ENCODE measurements at regions not wholly inside any gene's neighbourhood (a gene's known extent, or its start where the extent isn't known, plus 50 kb on each side); places are given as distances from the start of the nearest gene placed in this dataset.
"Not testable (repeated sequence)": the region's sequence is repeated elsewhere in the genome, so short reads cannot be mapped to it uniquely, and the experiment has no call there.

GRCh38 chr22:27602390-27602789 is 199.2 kb downstream of the MN1 start:
- CTCF ChIA-PET, result no interaction called here
- H3K4me1 Mint-ChIP-seq (ENCODE audit: low read depth), result no peaks in the 10 kb centered on the region
- H3K4me3 Mint-ChIP-seq, result no peak overlapping the region

GRCh38 chr22:27603111-27603799 is 198.3 kb downstream of the MN1 start:
- Mint-ChIP-seq H3K9me3 (no peaks in the 10 kb centered on the region), H3K27me3 (ENCODE audit: low read depth) (peaks cover 6% of the 10 kb centered on the region), H3K27ac (no peak overlapping the region), H3K36me3 (ENCODE audit: low read depth) (no peaks in the 10 kb centered on the region), H3K4me3 (no peak overlapping the region), H3K4me1 (ENCODE audit: low read depth) (no peaks in the 10 kb centered on the region)
- no peak for DNase-seq
- intact Hi-C loops (cut with micrococcal nuclease), result no loop called here
- CTCF ChIA-PET, result no interaction called here

More at GRCh38 chr22:27602390-27602789, 199.2 kb downstream of the MN1 start:
- Mint-ChIP-seq H3K27ac (no peak overlapping the region), H3K36me3 (ENCODE audit: low read depth) (no peaks in the 10 kb centered on the region), H3K27me3 (ENCODE audit: low read depth) (peaks cover 6% of the 10 kb centered on the region), H3K9me3 (no peaks in the 10 kb centered on the region)
- no peak for DNase-seq
- intact Hi-C loops (cut with micrococcal nuclease), result no loop called here

- no peak overlapping the region for H3K4me3 Mint-ChIP-seq
- no peaks in the 10 kb centered on the region for H3K9me3 Mint-ChIP-seq
- CTCF ChIA-PET, result interaction anchor here (0.5 kb wide), 1 partner anchor 72 kb away, joined by 3 read pairs; no protein-coding TSS in a partner anchor
- no peaks in the 10 kb centered on the region for H3K4me1 Mint-ChIP-seq (ENCODE audit: low read depth)
- no peak overlapping the region for H3K27ac Mint-ChIP-seq
- no peak for DNase-seq
- H3K27me3 Mint-ChIP-seq (ENCODE audit: low read depth), result peaks cover 6% of the 10 kb centered on the region
- no peaks in the 10 kb centered on the region for H3K36me3 Mint-ChIP-seq (ENCODE audit: low read depth)
- intact Hi-C loops (cut with micrococcal nuclease), result no loop called here
These were observed 197.8 kb downstream of the MN1 start for GRCh38 chr22:27603800-27604144.

- no peaks in the 10 kb centered on the region for H3K9me3 Mint-ChIP-seq
- CTCF ChIA-PET, result no interaction called here
- H3K27ac Mint-ChIP-seq, result no peak overlapping the region
- intact Hi-C loops (cut with micrococcal nuclease), result no loop called here
- no peaks in the 10 kb centered on the region for H3K36me3 Mint-ChIP-seq (ENCODE audit: low read depth)
- no peak overlapping the region for H3K4me3 Mint-ChIP-seq
- no peak for DNase-seq
- H3K4me1 Mint-ChIP-seq (ENCODE audit: low read depth), result no peaks in the 10 kb centered on the region
- H3K27me3 Mint-ChIP-seq (ENCODE audit: low read depth), result peaks cover 6% of the 10 kb centered on the region
These were observed 196.2 kb downstream of the MN1 start for GRCh38 chr22:27605390-27605789.

GRCh38 chr22:27607750-27608149 is 193.8 kb downstream of the MN1 start:
- intact Hi-C loops (cut with micrococcal nuclease); H3K4me3 Mint-ChIP-seq; H3K9me3 Mint-ChIP-seq; H3K4me1 Mint-ChIP-seq (ENCODE audit: low read depth); CTCF ChIA-PET; H3K36me3 Mint-ChIP-seq (ENCODE audit: low read depth); DNase-seq; H3K27ac Mint-ChIP-seq: not testable (repeated sequence)
- H3K27me3 Mint-ChIP-seq (ENCODE audit: low read depth), result peaks cover 11% of the 10 kb centered on the region

- no peaks in the 10 kb centered on the region for H3K4me1 Mint-ChIP-seq (ENCODE audit: low read depth)
- H3K36me3 Mint-ChIP-seq (ENCODE audit: low read depth), result no peaks in the 10 kb centered on the region
- peaks cover 16% of the 10 kb centered on the region for H3K27me3 Mint-ChIP-seq (ENCODE audit: low read depth)
- intact Hi-C loops (cut with micrococcal nuclease), result no loop called here
- no peak overlapping the region for H3K27ac Mint-ChIP-seq
- DNase-seq, result no peak
- H3K4me3 Mint-ChIP-seq, result no peak overlapping the region
- CTCF ChIA-PET, result no interaction called here
- no peaks in the 10 kb centered on the region for H3K9me3 Mint-ChIP-seq
These were observed 192.1 kb downstream of the MN1 start for GRCh38 chr22:27609451-27609888.

GRCh38 chr22:27610164-27610563 is 191.4 kb downstream of the MN1 start:
- H3K4me1 Mint-ChIP-seq (ENCODE audit: low read depth); DNase-seq; H3K36me3 Mint-ChIP-seq (ENCODE audit: low read depth); H3K4me3 Mint-ChIP-seq; CTCF ChIA-PET; H3K27ac Mint-ChIP-seq; H3K9me3 Mint-ChIP-seq; intact Hi-C loops (cut with micrococcal nuclease): not testable (repeated sequence)
- peaks cover 20% of the 10 kb centered on the region for H3K27me3 Mint-ChIP-seq (ENCODE audit: low read depth)

GRCh38 chr22:27610863-27611786 is 190.4 kb downstream of the MN1 start:
- no peaks in the 10 kb centered on the region for H3K9me3 Mint-ChIP-seq
- DNase-seq, result no peak
- H3K27ac Mint-ChIP-seq, result no peak overlapping the region
- no peaks in the 10 kb centered on the region for H3K36me3 Mint-ChIP-seq (ENCODE audit: low read depth)
- CTCF ChIA-PET, result no interaction called here
- intact Hi-C loops (cut with micrococcal nuclease), result no loop called here
- no peak overlapping the region for H3K4me3 Mint-ChIP-seq
- no peaks in the 10 kb centered on the region for H3K4me1 Mint-ChIP-seq (ENCODE audit: low read depth)
- H3K27me3 Mint-ChIP-seq (ENCODE audit: low read depth), result peaks cover 20% of the 10 kb centered on the region

GRCh38 chr22:27612115-27612514 is 189.4 kb downstream of the MN1 start:
- intact Hi-C loops (cut with micrococcal nuclease), result no loop called here
- H3K36me3 Mint-ChIP-seq (ENCODE audit: low read depth), result no peaks in the 10 kb centered on the region
- DNase-seq, result no peak
- peaks cover 20% of the 10 kb centered on the region for H3K27me3 Mint-ChIP-seq (ENCODE audit: low read depth)
- CTCF ChIA-PET, result no interaction called here
- no peak overlapping the region for H3K4me3 Mint-ChIP-seq
- no peaks in the 10 kb centered on the region for H3K9me3 Mint-ChIP-seq
- no peak overlapping the region for H3K27ac Mint-ChIP-seq
- no peaks in the 10 kb centered on the region for H3K4me1 Mint-ChIP-seq (ENCODE audit: low read depth)

GRCh38 chr22:27613099-27614005 is 188.2 kb downstream of the MN1 start:
- intact Hi-C loops (cut with micrococcal nuclease), result no loop called here
- peaks cover 20% of the 10 kb centered on the region for H3K27me3 Mint-ChIP-seq (ENCODE audit: low read depth)
- H3K4me1 Mint-ChIP-seq (ENCODE audit: low read depth), result no peaks in the 10 kb centered on the region
- no peak overlapping the region for H3K27ac Mint-ChIP-seq
- H3K9me3 Mint-ChIP-seq, result no peaks in the 10 kb centered on the region
- DNase-seq, result no peak
- H3K4me3 Mint-ChIP-seq, result no peak overlapping the region
- no peaks in the 10 kb centered on the region for H3K36me3 Mint-ChIP-seq (ENCODE audit: low read depth)
- CTCF ChIA-PET, result interaction anchor here (0.6 kb wide), 1 partner anchor 1245 kb away, joined by 3 read pairs; no protein-coding TSS in a partner anchor

GRCh38 chr22:27614006-27614649 is 187.4 kb downstream of the MN1 start:
- Mint-ChIP-seq H3K36me3 (ENCODE audit: low read depth) (no peaks in the 10 kb centered on the region), H3K4me3 (no peak overlapping the region), H3K27me3 (ENCODE audit: low read depth) (peaks cover 20% of the 10 kb centered on the region), H3K4me1 (ENCODE audit: low read depth) (no peaks in the 10 kb centered on the region), H3K9me3 (no peaks in the 10 kb centered on the region), H3K27ac (no peak overlapping the region)
- intact Hi-C loops (cut with micrococcal nuclease), result no loop called here
- CTCF ChIA-PET, result interaction anchor here (0.6 kb wide), 1 partner anchor 1245 kb away, joined by 3 read pairs; no protein-coding TSS in a partner anchor
- no peak for DNase-seq

- Mint-ChIP-seq H3K9me3 (no peaks in the 10 kb centered on the region), H3K27ac (no peak overlapping the region), H3K4me1 (ENCODE audit: low read depth) (no peaks in the 10 kb centered on the region), H3K4me3 (no peak overlapping the region), H3K36me3 (ENCODE audit: low read depth) (no peaks in the 10 kb centered on the region), H3K27me3 (ENCODE audit: low read depth) (peaks cover 20% of the 10 kb centered on the region)
- DNase-seq, result no peak
- intact Hi-C loops (cut with micrococcal nuclease), result no loop called here
- CTCF ChIA-PET, result no interaction called here
These were observed 186.9 kb downstream of the MN1 start for GRCh38 chr22:27614650-27615007.
